Testis (tissue), 2 donors: ENCODE measurements at regions not wholly inside any gene's neighbourhood (a gene's known extent, or its start where the extent isn't known, plus 50 kb on each side); places are given as distances from the start of the nearest gene placed in this dataset.
"Not testable (repeated sequence)": the region's sequence is repeated elsewhere in the genome, so short reads cannot be mapped to it uniquely, and the experiment has no call there.

ENCODE experiments used
- DNase-seq: peaks from one replicate; pipeline ENCODE4 v3.0.0-alpha.2; 2019
- H3K27ac ChIP-seq, 2 donors: fragments of 200-600 bp; sonication (generic); one replicate each; pipeline ENCODE4 v1.5.1; 2019
- H3K27me3 ChIP-seq: fragments of 200-600 bp; sonication (generic); one replicate; pipeline ENCODE4 v1.5.1; 2019
- H3K36me3 ChIP-seq: fragments of 200-600 bp; sonication (generic); one replicate; pipeline ENCODE4 v1.5.1; 2017; ENCODE audit warnings: low read depth; ENCODE audit errors: missing control alignments
- H3K4me1 ChIP-seq: fragments of 200-600 bp; sonication (generic); one replicate; pipeline ENCODE4 v1.5.1; 2019
- H3K4me3 ChIP-seq, 2 donors: fragments of 200-600 bp; sonication (generic); one replicate each; pipeline ENCODE4 v1.5.1; 2017 to 2019
- H3K9me3 ChIP-seq: fragments of 200-600 bp; sonication (generic); one replicate; pipeline ENCODE4 v1.5.1; 2017
- POLR2A ChIP-seq: fragments of 450-650 bp; IDR thresholded peaks from one replicate; pipeline ENCODE4 v1.6.1; 2017; ENCODE audit warnings: antibody characterized with exemption, mild to moderate bottlenecking, moderate library complexity
- WGBS, 2 donors: methylation state at CpG; one replicate each; pipeline ENCODE4 v1.1.5; 2018; 5-methylcytosine and 5-hydroxymethylcytosine counted together
- intact Hi-C: fragments of 100-400 bp; cut with DNase I; formaldehyde crosslinking; loops from one replicate; pipeline ENCODE4 v1.15.1; 2023; ENCODE audit warnings: low total_unique reads
- TF ChIP-seq, protein P1 (sequence below), 3 experiments: fragments of 450-650 bp in 2 of 3; fragments of 200-600 bp in 1 of 3; sonication (generic) in 1 of 3; IDR thresholded peaks; one replicate each; pipeline ENCODE4 v1.5.1; 2016 to 2019; ENCODE audit warnings: antibody characterized with exemption in 3 of 3, mild to moderate bottlenecking in 2 of 3, moderate library complexity in 1 of 3

DNA sequence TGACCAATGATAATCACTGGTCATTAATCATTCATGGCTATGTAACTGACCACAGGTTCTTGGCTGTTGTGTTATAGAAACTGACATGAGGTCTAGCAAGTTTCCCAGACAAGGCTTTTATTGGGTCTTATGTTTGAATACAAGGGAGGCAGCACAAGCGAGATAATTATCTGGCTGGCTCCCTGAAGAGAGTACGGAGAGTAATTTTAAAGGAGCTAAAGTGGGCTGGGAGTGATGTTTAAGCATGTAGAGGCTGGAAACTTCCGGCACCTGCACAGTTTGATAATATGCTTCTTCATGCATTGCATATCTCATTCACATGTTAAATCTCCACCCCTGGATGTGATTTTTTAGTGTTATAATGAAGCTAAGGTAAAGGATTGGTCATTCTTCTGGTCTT is 116.2 kb upstream of the KCNK1 start:
- no peaks in the 10 kb centered on the region for H3K9me3 ChIP-seq
- no peaks in the 10 kb centered on the region for H3K27me3 ChIP-seq
- no peak overlapping the region for H3K27ac ChIP-seq
- no peak for TF ChIP-seq POLR2A
- TF ChIP-seq, protein P1, sequence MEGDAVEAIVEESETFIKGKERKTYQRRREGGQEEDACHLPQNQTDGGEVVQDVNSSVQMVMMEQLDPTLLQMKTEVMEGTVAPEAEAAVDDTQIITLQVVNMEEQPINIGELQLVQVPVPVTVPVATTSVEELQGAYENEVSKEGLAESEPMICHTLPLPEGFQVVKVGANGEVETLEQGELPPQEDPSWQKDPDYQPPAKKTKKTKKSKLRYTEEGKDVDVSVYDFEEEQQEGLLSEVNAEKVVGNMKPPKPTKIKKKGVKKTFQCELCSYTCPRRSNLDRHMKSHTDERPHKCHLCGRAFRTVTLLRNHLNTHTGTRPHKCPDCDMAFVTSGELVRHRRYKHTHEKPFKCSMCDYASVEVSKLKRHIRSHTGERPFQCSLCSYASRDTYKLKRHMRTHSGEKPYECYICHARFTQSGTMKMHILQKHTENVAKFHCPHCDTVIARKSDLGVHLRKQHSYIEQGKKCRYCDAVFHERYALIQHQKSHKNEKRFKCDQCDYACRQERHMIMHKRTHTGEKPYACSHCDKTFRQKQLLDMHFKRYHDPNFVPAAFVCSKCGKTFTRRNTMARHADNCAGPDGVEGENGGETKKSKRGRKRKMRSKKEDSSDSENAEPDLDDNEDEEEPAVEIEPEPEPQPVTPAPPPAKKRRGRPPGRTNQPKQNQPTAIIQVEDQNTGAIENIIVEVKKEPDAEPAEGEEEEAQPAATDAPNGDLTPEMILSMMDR (IDR thresholded peaks at IDR 0.05) = no peak
- intact Hi-C loops = no loop called here
- no peaks in the 10 kb centered on the region for H3K4me1 ChIP-seq
- no peaks in the 10 kb centered on the region for H3K36me3 ChIP-seq
- no peak for DNase-seq
- 52 to 58% methylated on average over 3 of the region's 3 CpGs for whole genome bisulfite sequencing, 2 donors
- no peak overlapping the region for H3K4me3 ChIP-seq

DNA sequence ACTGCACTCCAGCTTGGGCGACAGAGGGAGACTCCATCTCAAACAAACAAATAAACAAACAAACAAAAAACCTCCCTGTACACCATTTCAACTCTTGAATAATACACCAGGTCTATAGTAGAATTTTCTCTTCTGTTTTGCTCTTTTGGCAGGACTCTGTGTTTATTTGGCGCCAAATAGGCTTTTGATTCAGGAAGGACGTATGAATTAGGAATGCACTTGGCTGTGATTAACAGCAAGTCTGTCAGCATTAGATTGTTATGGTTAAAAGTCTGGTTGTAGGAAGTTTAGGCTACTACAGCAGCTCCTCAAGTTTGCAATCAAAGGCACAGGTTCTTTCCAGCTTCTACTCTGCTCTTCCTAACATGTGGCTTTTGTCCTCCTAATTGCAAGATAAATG is 113.8 kb upstream of the KCNK1 start:
- WGBS, 2 donors = 51 to 73% methylated on average over 3 of the region's 3 CpGs
- no peak for DNase-seq
- H3K4me3 ChIP-seq = no peak overlapping the region
- no peaks in the 10 kb centered on the region for H3K9me3 ChIP-seq
- H3K27me3 ChIP-seq = no peaks in the 10 kb centered on the region
- H3K4me1 ChIP-seq = no peaks in the 10 kb centered on the region
- no peaks in the 10 kb centered on the region for H3K36me3 ChIP-seq
- TF ChIP-seq, protein P1 (IDR thresholded peaks at IDR 0.05) = no peak
- TF ChIP-seq POLR2A = no peak
- intact Hi-C loops = no loop called here
- H3K27ac ChIP-seq = no peak overlapping the region

DNA sequence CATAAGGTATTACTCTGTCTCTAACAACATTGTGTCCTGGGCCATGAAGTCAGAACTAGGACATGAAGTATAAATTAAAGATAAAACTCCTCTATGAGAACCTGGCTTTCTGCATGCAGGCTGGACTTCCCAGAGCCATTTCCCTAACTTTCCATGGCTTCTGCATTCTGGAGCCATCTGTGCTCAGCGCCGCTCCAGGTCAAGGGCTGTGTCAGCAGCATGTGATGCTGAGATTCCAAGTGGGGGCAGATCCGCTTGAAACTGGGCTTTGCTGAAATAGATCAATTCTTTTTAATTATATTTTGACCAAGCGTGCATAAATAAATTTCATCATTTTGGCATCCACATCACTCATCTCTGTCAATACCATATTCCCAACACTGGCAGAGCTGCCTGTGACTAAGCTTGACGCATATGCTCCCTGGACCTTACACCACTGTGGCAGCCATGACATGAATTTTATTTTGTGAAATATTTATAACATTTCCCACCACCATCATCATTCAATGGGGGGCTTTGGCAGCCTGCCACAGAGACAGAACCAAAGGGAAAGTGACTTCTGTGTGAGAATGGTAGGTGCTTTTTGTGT is 110.4 kb upstream of the KCNK1 start:
- DNase-seq = no peak
- TF ChIP-seq POLR2A = no peak
- TF ChIP-seq, protein P1 (IDR thresholded peaks at IDR 0.05) = no peak
- WGBS, 2 donors = 80 to 88% methylated on average over 5 of the region's 5 CpGs
- Histone ChIP-seq H3K27ac (no peak overlapping the region), H3K36me3 (no peaks in the 10 kb centered on the region), H3K27me3 (no peaks in the 10 kb centered on the region), H3K9me3 (no peaks in the 10 kb centered on the region), H3K4me1 (no peaks in the 10 kb centered on the region), H3K4me3 (no peak overlapping the region)
- intact Hi-C loops = no loop called here

DNA sequence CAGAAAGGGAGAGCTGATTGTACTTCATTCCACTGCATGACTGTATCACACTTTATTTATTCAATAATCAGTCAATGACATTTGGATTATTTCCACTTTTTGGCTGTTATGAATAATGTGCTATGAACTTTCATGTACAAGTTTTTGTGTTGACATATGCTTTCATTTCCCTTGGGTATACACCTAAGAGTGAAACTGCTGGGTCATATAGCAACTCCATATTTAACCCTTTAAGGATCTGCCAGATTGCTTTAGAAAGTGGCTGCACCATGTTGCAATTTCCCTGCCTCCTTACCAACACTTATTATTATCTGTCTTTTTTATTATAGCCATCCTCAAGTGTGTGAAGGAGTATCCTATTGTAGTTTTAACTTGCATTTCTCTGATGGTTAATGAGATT is 108.8 kb upstream of the KCNK1 start:
- no peaks in the 10 kb centered on the region for H3K9me3 ChIP-seq
- H3K27ac ChIP-seq = no peak overlapping the region
- intact Hi-C loops = no loop called here
- H3K4me1 ChIP-seq = no peaks in the 10 kb centered on the region
- H3K27me3 ChIP-seq = no peaks in the 10 kb centered on the region
- no peak for DNase-seq
- no peak overlapping the region for H3K4me3 ChIP-seq
- no peaks in the 10 kb centered on the region for H3K36me3 ChIP-seq
- TF ChIP-seq POLR2A = no peak
- TF ChIP-seq, protein P1 (IDR thresholded peaks at IDR 0.05) = no peak

DNA sequence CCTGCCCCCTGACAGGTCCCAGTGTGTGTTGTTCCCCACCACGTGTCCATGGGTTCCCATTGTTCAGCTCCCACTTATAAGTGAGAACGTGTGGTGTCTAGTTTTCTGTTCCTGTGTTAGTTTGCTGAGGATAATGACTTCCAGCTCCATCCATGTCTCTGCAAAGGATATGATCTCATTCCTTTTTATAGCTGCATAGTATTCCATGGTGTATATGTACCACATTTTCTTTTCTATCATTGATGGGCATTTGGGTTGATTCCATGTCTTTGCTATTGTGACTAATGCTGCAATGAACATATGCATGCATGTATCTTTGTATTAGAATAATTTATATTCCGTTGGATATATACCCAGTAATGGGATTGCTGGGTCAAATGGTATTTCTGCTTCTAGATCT is 108.0 kb upstream of the KCNK1 start:
- H3K4me3 ChIP-seq, H3K36me3 ChIP-seq, intact Hi-C loops, H3K9me3 ChIP-seq, H3K4me1 ChIP-seq, DNase-seq, H3K27ac ChIP-seq, H3K27me3 ChIP-seq: not testable (repeated sequence)
- 92 to 93% methylated on average over 3 of the region's 3 CpGs for WGBS, 2 donors
